Glomerular endothelial cell (primary cell): ENCODE measurements at regions not wholly inside any gene's neighbourhood (a gene's known extent, or its start where the extent isn't known, plus 50 kb on each side); places are given as distances from the start of the nearest gene placed in this dataset.

Source experiments
- DNase-seq: peaks from one replicate; pipeline ENCODE4 v3.0.0-alpha.2; 2011; ENCODE audit warnings: low read depth, low spot score; ENCODE audit errors: extremely low read depth

GRCh38 chr13:63044589-63045313 is 1629.1 kb upstream of the PCDH20 start:
- DNase-seq: no peak

GRCh38 chr13:63042686-63043085 is 1627.0 kb upstream of the PCDH20 start:
- DNase-seq: no peak

- DNase-seq: no peak
These were observed 1626.2 kb upstream of the PCDH20 start for GRCh38 chr13:63041640-63042414.

- no peak for DNase-seq
These were observed 1610.7 kb upstream of the PCDH20 start for GRCh38 chr13:63026285-63026797.

GRCh38 chr13:63025741-63026140 is 1610.1 kb upstream of the PCDH20 start:
- no peak for DNase-seq

GRCh38 chr13:63024458-63024857 is 1608.8 kb upstream of the PCDH20 start:
- DNase-seq: no peak

- no peak for DNase-seq
These were observed 1596.3 kb upstream of the PCDH20 start for GRCh38 chr13:63011996-63012395.

GRCh38 chr13:63010072-63010658 is 1594.5 kb upstream of the PCDH20 start:
- DNase-seq: no peak

- DNase-seq: no peak
These were observed 1590.0 kb upstream of the PCDH20 start for GRCh38 chr13:63005625-63006024.

- DNase-seq: no peak
These were observed 1582.0 kb upstream of the PCDH20 start for GRCh38 chr13:62997696-62998095.

GRCh38 chr13:62997038-62997599 is 1581.5 kb upstream of the PCDH20 start:
- no peak for DNase-seq

GRCh38 chr13:62973804-62974203 is 1558.2 kb upstream of the PCDH20 start:
- no peak for DNase-seq

GRCh38 chr13:62964522-62964921 is 1548.9 kb upstream of the PCDH20 start:
- DNase-seq: no peak

- no peak for DNase-seq
These were observed 1545.1 kb upstream of the PCDH20 start for GRCh38 chr13:62960723-62961122.

- DNase-seq: no peak
These were observed 1518.2 kb upstream of the PCDH20 start for GRCh38 chr13:62933809-62934208.

GRCh38 chr13:62932256-62932883 is 1516.7 kb upstream of the PCDH20 start:
- no peak for DNase-seq

- DNase-seq: no peak
These were observed 1516.2 kb upstream of the PCDH20 start for GRCh38 chr13:62931853-62932252.

- DNase-seq: no peak
These were observed 1508.7 kb upstream of the PCDH20 start for GRCh38 chr13:62924395-62924794.

- DNase-seq: no peak
These were observed 1504.5 kb upstream of the PCDH20 start for GRCh38 chr13:62920159-62920558.

- DNase-seq: no peak
These were observed 1503.8 kb upstream of the PCDH20 start for GRCh38 chr13:62919491-62919890.

GRCh38 chr13:62910541-62911060 is 1495.0 kb upstream of the PCDH20 start:
- no peak for DNase-seq
